HepG2 (cell line): ENCODE measurements at regions not wholly inside any gene's neighbourhood (a gene's known extent, or its start where the extent isn't known, plus 50 kb on each side); places are given as distances from the start of the nearest gene placed in this dataset.

Experiments
- ATAC-seq: fragments of 200-7000 bp; cut with Tn5 transposase; 3 replicates; pipeline ENCODE4 v1.9.1; 2020; ENCODE audit warnings: mild to moderate bottlenecking, moderate library complexity
- BruUV-seq: library from RNA; stranded (reverse); fragments of 400-500 nt; replicated peaks from 2 replicates; lab custom pipeline; 2021; lab: Mats Ljungman, UMichigan
- CTCF ChIA-PET: fragments of 300-600 bp; formaldehyde crosslinking; extraction: SDS; loops from one replicate; lab custom pipeline; 2021; ENCODE audit warnings: low total read pairs, inconsistent platforms, low intra/inter-chr PET ratio; lab: Yijun Ruan, JAX
- POLR2A ChIA-PET: fragments of 350-600 bp; sonication (Branson Sonifier 250); formaldehyde crosslinking; loops from one replicate; lab custom pipeline; 2020; ENCODE audit warnings: antibody characterized with exemption, inconsistent platforms; lab: Yijun Ruan, JAX
- DNase-seq: peaks from one replicate; pipeline ENCODE4 v3.0.0-alpha.2; 2015; ENCODE audit warnings: low spot score
- FAIRE-seq: peaks from 3 replicates; lab custom pipeline; 2011; peaks lifted over from hg19 to GRCh38; lab: Jason Lieb, UNC
- H2AFZ ChIP-seq: one replicate; pipeline ENCODE4 v1.6.1; 2011; ENCODE audit warnings: low read length, inconsistent platforms
- H3K27ac ChIP-seq: fragments of 300-600 bp; 3 replicates; pipeline ENCODE4 v1.8.0; 2011; ENCODE audit warnings: mixed run types, mild to moderate bottlenecking, mixed read lengths, low read length, inconsistent platforms; ENCODE audit not compliant: insufficient read depth; ENCODE audit errors: extremely low read length
- H3K27me3 ChIP-seq, 2 experiments: fragments of 200-600 bp in 1 of 2; 2 replicates in 1 of 2; 3 replicates in 1 of 2; pipeline versions ENCODE4 v1.6.0 to v1.8.0; 2011; ENCODE audit warnings: low read length in 2 of 2, mild to moderate bottlenecking in 2 of 2, moderate library complexity in 2 of 2, inconsistent platforms in 1 of 2; ENCODE audit not compliant: insufficient read depth in 2 of 2, control insufficient read depth in 1 of 2
- H3K36me3 ChIP-seq, 2 experiments: fragments of 200-600 bp in 1 of 2; replicated peaks in 1 of 2; 2 replicates in 1 of 2; 3 replicates in 1 of 2; pipeline versions ENCODE4 v1.5.1 to v1.8.0; 2011; ENCODE audit warnings: low read length in 2 of 2, inconsistent platforms in 1 of 2; ENCODE audit not compliant: insufficient read depth in 2 of 2, control insufficient read depth in 1 of 2
- H3K4me1 ChIP-seq: 2 replicates; pipeline ENCODE4 v1.5.1; 2012; ENCODE audit warnings: low read length, inconsistent platforms; ENCODE audit not compliant: insufficient read depth
- H3K4me2 ChIP-seq: 2 replicates; pipeline ENCODE4 v1.6.0; 2011; ENCODE audit warnings: low read depth, low read length, inconsistent platforms
- H3K4me3 ChIP-seq, 3 experiments: fragments of 200-600 bp in 1 of 3; sonication (generic), shearing (Covaris generic) in 1 of 3; replicated peaks in 1 of 3; 2 replicates each; pipeline ENCODE4 v1.5.1; 2011 to 2016; ENCODE audit warnings: low read length in 3 of 3, inconsistent platforms in 2 of 3, low read depth in 2 of 3, mild to moderate bottlenecking in 2 of 3, control low read depth in 1 of 3, mixed read lengths in 1 of 3; ENCODE audit not compliant: insufficient read depth in 1 of 3
- H3K79me2 ChIP-seq: one replicate; pipeline ENCODE4 v1.6.1; 2011; ENCODE audit warnings: low read length, inconsistent platforms; ENCODE audit not compliant: insufficient read depth
- H3K9ac ChIP-seq: 2 replicates; pipeline ENCODE4 v1.6.0; 2011; ENCODE audit warnings: mild to moderate bottlenecking, low read depth, low read length, inconsistent platforms; ENCODE audit not compliant: insufficient read depth
- H3K9me3 ChIP-seq: 2 replicates; pipeline ENCODE4 v1.5.1; 2012; ENCODE audit warnings: mild to moderate bottlenecking, low read length
- H4K20me1 ChIP-seq: 2 replicates; pipeline ENCODE4 v1.6.0; 2011; ENCODE audit warnings: inconsistent platforms, mild to moderate bottlenecking, low read length, moderate library complexity; ENCODE audit not compliant: insufficient read depth
- AGO1 ChIP-seq: fragments of 200-400 bp; formaldehyde crosslinking; IDR thresholded peaks from 2 replicates; pipeline ENCODE4 v1.6.1; 2017; ENCODE audit warnings: mild to moderate bottlenecking, low read depth, low read length, moderate library complexity; ENCODE audit not compliant: poor library complexity, severe bottlenecking
- DNMT1 ChIP-seq: sonication (generic); formaldehyde crosslinking; IDR thresholded peaks from 2 replicates; pipeline ENCODE4 v1.5.1; 2020; ENCODE audit warnings: mild to moderate bottlenecking, missing genetic modification reagents
- HNRNPK ChIP-seq: fragments of 200-400 bp; formaldehyde crosslinking; IDR thresholded peaks from 2 replicates; pipeline ENCODE4 v1.6.1; 2018; ENCODE audit warnings: low read length, low read depth, moderate library complexity, mild to moderate bottlenecking; ENCODE audit not compliant: poor library complexity, severe bottlenecking
- MLLT10 ChIP-seq: sonication (generic); formaldehyde crosslinking; IDR thresholded peaks from 2 replicates; pipeline ENCODE4 v1.4.0; 2020; ENCODE audit warnings: missing genetic modification reagents
- NCOR1 ChIP-seq: fragments of 200-600 bp; sonication (generic); IDR thresholded peaks from 2 replicates; pipeline ENCODE4 v1.7.0; 2017; ENCODE audit warnings: antibody characterized with exemption, low read length, borderline replicate concordance
- NR2F1 ChIP-seq, 2 experiments: fragments of 450-650 bp in 1 of 2; formaldehyde crosslinking in 1 of 2; IDR thresholded peaks; 2 replicates each; pipeline versions ENCODE4 v1.5.0 to v1.6.1; 2016 to 2020; ENCODE audit warnings: mild to moderate bottlenecking in 1 of 2, missing compliant biosample characterization in 1 of 2, missing genetic modification reagents in 1 of 2, moderate library complexity in 1 of 2
- POGZ ChIP-seq: sonication (generic); formaldehyde crosslinking; IDR thresholded peaks from 2 replicates; pipeline ENCODE4 v1.4.0; 2020; ENCODE audit warnings: mild to moderate bottlenecking, missing genetic modification reagents
- ZBTB7B ChIP-seq: sonication (generic); formaldehyde crosslinking; IDR thresholded peaks from 2 replicates; pipeline ENCODE4 v1.4.0; 2020; ENCODE audit warnings: missing genetic modification reagents
- ZFP41 ChIP-seq: sonication (generic); formaldehyde crosslinking; IDR thresholded peaks from 2 replicates; pipeline ENCODE4 v1.4.0; 2020; ENCODE audit warnings: mild to moderate bottlenecking, missing genetic modification reagents, borderline replicate concordance
- ZFP62 ChIP-seq: sonication (generic); formaldehyde crosslinking; IDR thresholded peaks from 2 replicates; pipeline ENCODE4 v1.4.0; 2020; ENCODE audit warnings: missing genetic modification reagents
- ZNF263 ChIP-seq: sonication (generic); formaldehyde crosslinking; IDR thresholded peaks from 2 replicates; pipeline ENCODE4 v1.4.0; 2020; ENCODE audit warnings: missing genetic modification reagents
- ZNF264 ChIP-seq: sonication (generic); formaldehyde crosslinking; IDR thresholded peaks from 2 replicates; pipeline ENCODE4 v1.4.0; 2020; ENCODE audit warnings: missing genetic modification reagents
- ZNF577 ChIP-seq: sonication (generic); formaldehyde crosslinking; IDR thresholded peaks from 2 replicates; pipeline ENCODE4 v1.4.0; 2020; ENCODE audit warnings: mild to moderate bottlenecking, low read depth, missing genetic modification reagents, borderline replicate concordance
- ZXDC ChIP-seq: sonication (generic); formaldehyde crosslinking; IDR thresholded peaks from 2 replicates; pipeline ENCODE4 v1.5.0; 2020; ENCODE audit warnings: mild to moderate bottlenecking, missing genetic modification reagents
- WGBS: methylation state at CpG from one replicate; pipeline ENCODE4 v1.1.6; 2017; ENCODE audit warnings: low lambda C conversion rate; 5-methylcytosine and 5-hydroxymethylcytosine counted together
- in situ Hi-C: cut with HindIII; loops from 2 replicates; pipeline ENCODE4 v1.10.0; 2017; ENCODE audit warnings: low pct_unique_long_range_greater_than_20kb; ENCODE audit not compliant: extremely low pct_ligation_motif_present
- intact Hi-C: fragments of 100-400 bp; cut with micrococcal nuclease; formaldehyde crosslinking; loops from one replicate; pipeline ENCODE4 v1.10.0; 2022; ENCODE audit not compliant: unreplicated experiment
- TF ChIP-seq, protein P1 (sequence below): sonication (generic); formaldehyde crosslinking; IDR thresholded peaks from 2 replicates; pipeline ENCODE4 v1.8.0; 2022; ENCODE audit warnings: missing genetic modification reagents, low read depth, mild to moderate bottlenecking, borderline replicate concordance
- TF ChIP-seq, protein P2 (sequence below): sonication (generic); formaldehyde crosslinking; conservative IDR thresholded peaks from 2 replicates; pipeline ENCODE4 v1.4.0; 2020; ENCODE audit warnings: mild to moderate bottlenecking, missing genetic modification reagents, moderate library complexity

GRCh38 chr1:232542633-232543593 is 87.0 kb downstream of the SIPA1L2 start (continued):
- TF ChIP-seq DNMT1 (CRISPR knock-in tag) (no peak), ZFP41 (CRISPR knock-in tag) (no peak), ZNF264 (CRISPR knock-in tag) (no peak), AGO1 (no peak), HNRNPK (no peak)

DNA sequence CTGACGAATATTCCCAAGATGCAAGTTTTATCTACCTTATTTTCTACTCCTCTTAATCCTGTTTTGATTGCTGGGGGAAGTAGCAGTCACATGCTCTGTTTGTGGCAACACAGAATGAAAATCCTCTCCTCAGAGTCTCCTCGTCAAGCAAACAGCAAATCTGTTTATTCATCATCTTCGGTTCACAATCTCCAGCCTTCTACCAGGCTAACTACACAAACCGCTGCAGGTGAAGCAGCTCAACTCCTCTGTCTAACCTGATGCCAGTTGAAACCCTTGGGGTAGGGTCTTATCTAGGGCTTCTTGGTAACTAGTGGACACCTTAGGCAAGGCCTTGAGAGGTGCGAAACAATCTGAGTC is 91.0 kb downstream of the SIPA1L2 start:
- Histone ChIP-seq H3K4me2 (no peak overlapping the region), H3K9me3 (no peaks in the 10 kb centered on the region), H3K4me3 (no peak overlapping the region), H4K20me1 (no peaks in the 10 kb centered on the region), H2AFZ (no peak overlapping the region), H3K36me3 (no peaks in the 10 kb centered on the region), H3K4me1 (no peaks in the 10 kb centered on the region), H3K79me2 (no peaks in the 10 kb centered on the region), H3K27me3 (no peaks in the 10 kb centered on the region), H3K9ac (no peak overlapping the region), H3K27ac (no peak overlapping the region)
- FAIRE-seq, result no peak
- CTCF ChIA-PET, result no interaction called here
- DNase-seq, result no peak
- WGBS, result 24% methylated on average over 5 of the region's 5 CpGs
- POLR2A ChIA-PET, result no interaction called here
- intact Hi-C loops (no loop called here), in situ Hi-C loops (no loop called here)
- ATAC-seq, result no peak
- BruUV-seq, result no TSS peak
- TF ChIP-seq NR2F1 (CRISPR knock-in tag; IDR thresholded peaks at IDR 0.05) (no peak), ZNF577 (CRISPR knock-in tag) (no peak), ZFP62 (CRISPR knock-in tag) (no peak), NCOR1 (no peak), POGZ (CRISPR knock-in tag) (no peak), MLLT10 (CRISPR knock-in tag) (no peak), ZXDC (CRISPR knock-in tag) (no peak), ZBTB7B (CRISPR knock-in tag) (no peak), ZNF263 (CRISPR knock-in tag) (no peak)
- TF ChIP-seq, protein P1, sequence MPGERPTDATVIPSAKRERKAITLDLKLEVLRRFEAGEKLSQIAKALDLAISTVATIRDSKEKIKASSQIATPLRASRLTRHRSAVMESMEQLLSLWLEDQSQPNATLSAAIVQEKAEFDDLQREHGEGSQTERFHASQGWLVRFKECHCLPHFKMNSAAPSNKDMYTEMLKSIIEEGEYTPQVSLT (CRISPR knock-in tag), result no peak
- TF ChIP-seq, protein P2, sequence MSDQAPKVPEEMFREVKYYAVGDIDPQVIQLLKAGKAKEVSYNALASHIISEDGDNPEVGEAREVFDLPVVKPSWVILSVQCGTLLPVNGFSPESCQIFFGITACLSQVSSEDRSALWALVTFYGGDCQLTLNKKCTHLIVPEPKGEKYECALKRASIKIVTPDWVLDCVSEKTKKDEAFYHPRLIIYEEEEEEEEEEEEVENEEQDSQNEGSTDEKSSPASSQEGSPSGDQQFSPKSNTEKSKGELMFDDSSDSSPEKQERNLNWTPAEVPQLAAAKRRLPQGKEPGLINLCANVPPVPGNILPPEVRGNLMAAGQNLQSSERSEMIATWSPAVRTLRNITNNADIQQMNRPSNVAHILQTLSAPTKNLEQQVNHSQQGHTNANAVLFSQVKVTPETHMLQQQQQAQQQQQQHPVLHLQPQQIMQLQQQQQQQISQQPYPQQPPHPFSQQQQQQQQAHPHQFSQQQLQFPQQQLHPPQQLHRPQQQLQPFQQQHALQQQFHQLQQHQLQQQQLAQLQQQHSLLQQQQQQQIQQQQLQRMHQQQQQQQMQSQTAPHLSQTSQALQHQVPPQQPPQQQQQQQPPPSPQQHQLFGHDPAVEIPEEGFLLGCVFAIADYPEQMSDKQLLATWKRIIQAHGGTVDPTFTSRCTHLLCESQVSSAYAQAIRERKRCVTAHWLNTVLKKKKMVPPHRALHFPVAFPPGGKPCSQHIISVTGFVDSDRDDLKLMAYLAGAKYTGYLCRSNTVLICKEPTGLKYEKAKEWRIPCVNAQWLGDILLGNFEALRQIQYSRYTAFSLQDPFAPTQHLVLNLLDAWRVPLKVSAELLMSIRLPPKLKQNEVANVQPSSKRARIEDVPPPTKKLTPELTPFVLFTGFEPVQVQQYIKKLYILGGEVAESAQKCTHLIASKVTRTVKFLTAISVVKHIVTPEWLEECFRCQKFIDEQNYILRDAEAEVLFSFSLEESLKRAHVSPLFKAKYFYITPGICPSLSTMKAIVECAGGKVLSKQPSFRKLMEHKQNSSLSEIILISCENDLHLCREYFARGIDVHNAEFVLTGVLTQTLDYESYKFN (CRISPR knock-in tag), result no peak
